ENCODE measurements at regions not wholly inside any gene's neighbourhood (a gene's known extent, or its start where the extent isn't known, plus 50 kb on each side); places are given as distances from the start of the nearest gene placed in this dataset.

GRCh38 chr2:9761577-9761976, 81.7 kb upstream of the TAF1B start:
- BruUV-seq (replicated peaks) = no TSS peak
- H3K79me2 ChIP-seq (ENCODE audit: insufficient read depth, low read length) = no peaks in the 10 kb centered on the region
- H3K9ac ChIP-seq (ENCODE audit: low read length) = no peak overlapping the region
- H4K20me1 ChIP-seq (ENCODE audit: insufficient read depth) = no peaks in the 10 kb centered on the region
- ChIA-PET CTCF (interaction anchor here (1.3 kb wide), 1 partner anchor 9 kb away, joined by 5 read pairs; no protein-coding TSS in a partner anchor), POLR2A (no interaction called here), RAD21 (ENCODE audit: low non-redundant PET in 1 of 2, low total read pairs in 2 of 2, uncharacterized antibody in 2 of 2, unreplicated experiment in 2 of 2) (no interaction called here)
- H3K4me1 ChIP-seq (ENCODE audit: control insufficient read depth in 1 of 2, insufficient read depth in 2 of 2, low read length in 2 of 2) = no peaks in the 10 kb centered on the region; a peak in 1 of 4 replicates
- H3K9me3 ChIP-seq (ENCODE audit: control insufficient read depth in 1 of 2, insufficient read depth in 1 of 2, low read depth in 1 of 2, low read length in 2 of 2) = no peaks in the 10 kb centered on the region
- H3K27me3 ChIP-seq (ENCODE audit: insufficient read depth, low read length) = no peaks in the 10 kb centered on the region
- TF ChIP-seq CTCF (IDR thresholded peaks at IDR 0.05 in 2 of 3, conservative IDR thresholded peaks at IDR 0.05 in 1 of 3; ENCODE audit: borderline replicate concordance in 1 of 3, insufficient read depth in 1 of 3, low read depth in 2 of 3, low read length in 2 of 3) (no peak), EZH2phosphoT487 (IDR thresholded peaks at IDR 0.05; ENCODE audit: borderline replicate concordance) (no peak), SIN3A (IDR thresholded peaks at IDR 0.05; ENCODE audit: low read depth) (no peak), MAX (IDR thresholded peaks at IDR 0.05) (no peak), SRF (IDR thresholded peaks at IDR 0.05; ENCODE audit: low read depth) (no peak)
- no peak overlapping the region for H3K4me3 ChIP-seq (replicated peaks in 1 of 2; ENCODE audit: low read depth in 1 of 2, low read length in 2 of 2)
- no peak for DNase-seq (ENCODE audit: low read depth, low spot score)
- intact Hi-C loops (cut with micrococcal nuclease) = no loop called here
- H3K27ac ChIP-seq (ENCODE audit: low read depth, low read length) = no peak overlapping the region
- no peaks in the 10 kb centered on the region for H3K36me3 ChIP-seq (ENCODE audit: control insufficient read depth in 1 of 2, insufficient read depth in 2 of 2, low read length in 2 of 2)
- no peaks in the 10 kb centered on the region for H3K9me2 ChIP-seq (ENCODE audit: insufficient read depth)
- H2AFZ ChIP-seq (ENCODE audit: low read depth, low read length, poor library complexity, severe bottlenecking) = no peak overlapping the region
- ATAC-seq = no peak
- no peak overlapping the region for H3K4me2 ChIP-seq (ENCODE audit: low read length)

- Histone ChIP-seq H3K4me3 (replicated peaks in 1 of 2; ENCODE audit: low read depth in 1 of 2, low read length in 2 of 2) (no peak overlapping the region), H3K9me2 (ENCODE audit: insufficient read depth) (no peaks in the 10 kb centered on the region), H3K4me1 (ENCODE audit: control insufficient read depth in 1 of 2, insufficient read depth in 2 of 2, low read length in 2 of 2) (no peaks in the 10 kb centered on the region; a peak in 1 of 4 replicates), H3K27me3 (ENCODE audit: insufficient read depth, low read length) (no peaks in the 10 kb centered on the region), H2AFZ (ENCODE audit: low read depth, low read length, poor library complexity, severe bottlenecking) (no peak overlapping the region), H4K20me1 (ENCODE audit: insufficient read depth) (no peaks in the 10 kb centered on the region), H3K9me3 (ENCODE audit: control insufficient read depth in 1 of 2, insufficient read depth in 1 of 2, low read depth in 1 of 2, low read length in 2 of 2) (no peaks in the 10 kb centered on the region), H3K27ac (ENCODE audit: low read depth, low read length) (no peak overlapping the region), H3K36me3 (ENCODE audit: control insufficient read depth in 1 of 2, insufficient read depth in 2 of 2, low read length in 2 of 2) (no peaks in the 10 kb centered on the region), H3K4me2 (ENCODE audit: low read length) (no peak overlapping the region), H3K9ac (ENCODE audit: low read length) (no peak overlapping the region), H3K79me2 (ENCODE audit: insufficient read depth, low read length) (no peaks in the 10 kb centered on the region)
- intact Hi-C loops (cut with micrococcal nuclease) = no loop called here
- DNase-seq (ENCODE audit: low read depth, low spot score) (no peak), ATAC-seq (no peak)
- ChIA-PET CTCF (interaction anchor here (1.3 kb wide), 1 partner anchor 8 kb away, joined by 5 read pairs; no protein-coding TSS in a partner anchor), RAD21 (ENCODE audit: low non-redundant PET in 1 of 2, low total read pairs in 2 of 2, uncharacterized antibody in 2 of 2, unreplicated experiment in 2 of 2) (no interaction called here), POLR2A (no interaction called here)
- BruUV-seq (replicated peaks) = no TSS peak
- TF ChIP-seq YY1 (IDR thresholded peaks at IDR 0.05; ENCODE audit: extremely low read depth, insufficient replicate concordance, low read depth, low read length) = no peak
- no peak for TF ChIP-seq CEBPB (IDR thresholded peaks at IDR 0.05; ENCODE audit: low read depth)
- no peak for TF ChIP-seq ELF1 (IDR thresholded peaks at IDR 0.05; ENCODE audit: borderline replicate concordance, low read depth)
- TF ChIP-seq CBX3 (IDR thresholded peaks at IDR 0.05; ENCODE audit: low read depth) = no peak
- no peak for TF ChIP-seq ZNF274 (IDR thresholded peaks at IDR 0.05; ENCODE audit: low read depth, low read length)
- no peak for TF ChIP-seq POLR2AphosphoS5 (IDR thresholded peaks at IDR 0.05; ENCODE audit: low read depth, low read length)
- no peak for TF ChIP-seq JUND (IDR thresholded peaks at IDR 0.05)
- no peak for TF ChIP-seq SRF (IDR thresholded peaks at IDR 0.05; ENCODE audit: low read depth)
- TF ChIP-seq REST (IDR thresholded peaks at IDR 0.05; ENCODE audit: low read depth) = no peak
- no peak for TF ChIP-seq ATF3 (IDR thresholded peaks at IDR 0.05)
- no peak for TF ChIP-seq TCF7L2 (IDR thresholded peaks at IDR 0.05; ENCODE audit: borderline replicate concordance, extremely low read depth, insufficient read depth, insufficient read length)
- no peak for TF ChIP-seq EZH2phosphoT487 (IDR thresholded peaks at IDR 0.05; ENCODE audit: borderline replicate concordance)
- no peak for TF ChIP-seq EZH2 (IDR thresholded peaks at IDR 0.05)
Observed at GRCh38 chr2:9762164-9762563, 81.1 kb upstream of the TAF1B start.

Measured in HCT116 (cell line).